ENCODE measurements at regions not wholly inside any gene's neighbourhood (a gene's known extent, or its start where the extent isn't known, plus 50 kb on each side); places are given as distances from the start of the nearest gene placed in this dataset.

DNA sequence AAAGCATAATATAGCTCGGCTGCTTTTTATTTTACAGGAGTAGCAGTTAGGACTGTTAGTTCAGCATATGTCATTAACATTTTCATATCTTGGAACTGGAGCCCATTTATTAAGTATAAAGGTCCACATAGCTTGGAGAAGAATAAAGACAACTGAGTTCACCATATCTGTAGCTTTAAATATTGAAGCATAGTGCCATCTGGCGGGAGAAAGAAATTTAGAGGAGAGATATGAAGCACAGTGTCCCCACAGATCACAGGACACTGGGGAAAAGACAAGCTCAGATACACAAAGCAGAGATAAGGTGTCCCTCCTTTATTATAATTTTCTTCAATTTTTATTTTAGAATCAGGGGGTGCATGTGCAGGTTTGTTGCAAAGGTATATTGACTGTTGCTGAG lies 104.7 kb upstream of the FREM2 start:
- TF ChIP-seq, protein P1, sequence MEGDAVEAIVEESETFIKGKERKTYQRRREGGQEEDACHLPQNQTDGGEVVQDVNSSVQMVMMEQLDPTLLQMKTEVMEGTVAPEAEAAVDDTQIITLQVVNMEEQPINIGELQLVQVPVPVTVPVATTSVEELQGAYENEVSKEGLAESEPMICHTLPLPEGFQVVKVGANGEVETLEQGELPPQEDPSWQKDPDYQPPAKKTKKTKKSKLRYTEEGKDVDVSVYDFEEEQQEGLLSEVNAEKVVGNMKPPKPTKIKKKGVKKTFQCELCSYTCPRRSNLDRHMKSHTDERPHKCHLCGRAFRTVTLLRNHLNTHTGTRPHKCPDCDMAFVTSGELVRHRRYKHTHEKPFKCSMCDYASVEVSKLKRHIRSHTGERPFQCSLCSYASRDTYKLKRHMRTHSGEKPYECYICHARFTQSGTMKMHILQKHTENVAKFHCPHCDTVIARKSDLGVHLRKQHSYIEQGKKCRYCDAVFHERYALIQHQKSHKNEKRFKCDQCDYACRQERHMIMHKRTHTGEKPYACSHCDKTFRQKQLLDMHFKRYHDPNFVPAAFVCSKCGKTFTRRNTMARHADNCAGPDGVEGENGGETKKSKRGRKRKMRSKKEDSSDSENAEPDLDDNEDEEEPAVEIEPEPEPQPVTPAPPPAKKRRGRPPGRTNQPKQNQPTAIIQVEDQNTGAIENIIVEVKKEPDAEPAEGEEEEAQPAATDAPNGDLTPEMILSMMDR (IDR thresholded peaks at IDR 0.05; ENCODE audit: insufficient read depth, low read length, poor library complexity, severe bottlenecking), result peak; percentile 15
- no peak for TF ChIP-seq EZH2phosphoT487 (conservative IDR thresholded peaks at IDR 0.05; ENCODE audit: low read length)

Measured in SU-DHL-6 (cell line).